SKM-1 treated with dmso at 0.1 percent for 144 hours (cell line): ENCODE measurements at regions not wholly inside any gene's neighbourhood (a gene's known extent, or its start where the extent isn't known, plus 50 kb on each side); places are given as distances from the start of the nearest gene placed in this dataset.

Experiments used
- DNase-seq: peaks from one replicate; lab custom pipeline; 2025; ENCODE audit not compliant: unreplicated experiment; lab: John Stamatoyannopoulos, UW

- no peak for DNase-seq
Measured at GRCh38 chr16:82499302-82499701, 127.5 kb upstream of the CDH13 start.

GRCh38 chr16:82497139-82497538 lies 129.6 kb upstream of the CDH13 start:
- no peak for DNase-seq

GRCh38 chr16:82488460-82488859 lies 138.3 kb upstream of the CDH13 start:
- DNase-seq: no peak

- DNase-seq: no peak
Measured at GRCh38 chr16:82481455-82481854, 145.3 kb upstream of the CDH13 start.

- no peak for DNase-seq
Measured at GRCh38 chr16:82476786-82477185, 150.0 kb upstream of the CDH13 start.

- DNase-seq: no peak
Measured at GRCh38 chr16:82470620-82471152, 156.1 kb upstream of the CDH13 start.

- DNase-seq: no peak
Measured at GRCh38 chr16:82470016-82470415, 156.8 kb upstream of the CDH13 start.

- no peak for DNase-seq
Measured at GRCh38 chr16:82464187-82464586, 162.6 kb upstream of the CDH13 start.

GRCh38 chr16:82460766-82461165 lies 166.0 kb upstream of the CDH13 start:
- no peak for DNase-seq

GRCh38 chr16:82459580-82460256 lies 167.1 kb upstream of the CDH13 start:
- no peak for DNase-seq

- peak; percentile 23 for DNase-seq
Measured at GRCh38 chr16:82456683-82457082, 170.1 kb upstream of the CDH13 start.

GRCh38 chr16:82454566-82454965 lies 172.2 kb upstream of the CDH13 start:
- no peak for DNase-seq

GRCh38 chr16:82454152-82454551 lies 172.6 kb upstream of the CDH13 start:
- no peak for DNase-seq

GRCh38 chr16:82452004-82452756 lies 174.6 kb upstream of the CDH13 start:
- no peak for DNase-seq

GRCh38 chr16:82451449-82451848 lies 175.3 kb upstream of the CDH13 start:
- no peak for DNase-seq

- DNase-seq: no peak
Measured at GRCh38 chr16:82440336-82440735, 186.4 kb upstream of the CDH13 start.

GRCh38 chr16:82439678-82440293 lies 187.0 kb upstream of the CDH13 start:
- no peak for DNase-seq

- DNase-seq: no peak
Measured at GRCh38 chr16:82433042-82433441, 193.7 kb upstream of the CDH13 start.

GRCh38 chr16:82432261-82432660 lies 194.5 kb upstream of the CDH13 start:
- no peak for DNase-seq

- DNase-seq: no peak
Measured at GRCh38 chr16:82425661-82426060, 201.1 kb upstream of the CDH13 start.

GRCh38 chr16:82421851-82422250 lies 204.9 kb upstream of the CDH13 start:
- DNase-seq: no peak

- no peak for DNase-seq
Measured at GRCh38 chr16:82419332-82419731, 207.4 kb upstream of the CDH13 start.
